NCI-H524 (cell line): ENCODE measurements at regions not wholly inside any gene's neighbourhood (a gene's known extent, or its start where the extent isn't known, plus 50 kb on each side); places are given as distances from the start of the nearest gene placed in this dataset.
A peak's percentile ranks its signal among the peaks of the same experiment; 100 is the strongest.
"Not testable (repeated sequence)": the region's sequence is repeated elsewhere in the genome, so short reads cannot be mapped to it uniquely, and the experiment has no call there.

ENCODE experiments used
- DNase-seq, 2 experiments: peaks; one replicate each; lab custom pipeline; 2025; lab: John Stamatoyannopoulos, UW

- no peak for DNase-seq
Observed at GRCh38 chr7:81478664-81479063, 291.2 kb downstream of the HGF start.

DNA sequence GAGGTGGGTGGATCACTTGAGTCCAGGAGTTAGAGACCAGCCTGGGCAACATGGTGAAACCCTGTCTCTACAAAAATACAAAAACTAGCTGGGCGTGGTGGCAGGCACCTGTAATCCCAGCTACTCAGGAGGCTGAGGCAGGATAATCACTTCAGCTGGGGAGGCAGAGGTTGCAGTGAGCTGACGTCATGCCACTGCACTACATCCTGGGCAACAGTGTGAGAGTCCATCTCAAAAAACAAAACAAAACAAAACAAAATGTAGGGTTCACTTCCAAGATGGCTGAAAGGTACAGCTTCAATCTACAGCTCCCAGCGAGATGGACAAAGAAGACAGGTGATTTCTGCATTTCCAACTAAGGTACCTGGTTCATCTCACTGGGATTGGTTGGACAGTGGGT is 291.6 kb downstream of the HGF start:
- not testable (repeated sequence) for DNase-seq

GRCh38 chr7:81473236-81473635 is 296.6 kb downstream of the HGF start:
- DNase-seq: no peak

DNA sequence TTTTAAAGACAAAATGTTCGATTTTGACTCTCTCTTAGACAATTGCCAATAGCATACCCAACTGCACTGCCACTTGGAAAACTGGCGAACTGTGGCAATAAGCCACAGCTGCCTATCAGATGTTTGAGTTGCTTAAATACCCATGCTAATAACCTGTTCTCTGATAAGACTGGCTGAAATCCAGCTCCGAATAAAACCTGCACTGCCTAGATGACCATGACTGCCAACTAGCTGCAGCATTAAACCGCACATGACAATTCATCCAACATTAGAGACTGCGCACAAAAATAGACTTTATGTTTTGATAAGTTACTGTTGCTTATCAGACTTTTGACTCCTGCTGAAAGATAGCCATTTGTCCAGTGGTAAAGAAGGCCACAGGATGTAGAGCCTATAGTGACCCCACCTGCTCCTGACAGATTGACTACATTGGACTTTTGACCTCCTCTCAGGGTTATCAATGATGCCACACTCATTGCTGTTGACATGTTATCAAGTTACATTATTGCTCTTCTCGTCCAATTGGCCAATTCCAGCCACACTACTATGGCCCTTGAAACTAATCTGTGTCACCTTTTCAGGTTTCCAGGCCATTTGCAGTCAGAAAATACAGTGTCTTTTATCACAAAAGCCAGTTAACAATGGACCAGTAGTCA is 299.0 kb downstream of the HGF start:
- DNase-seq: no peak

DNA sequence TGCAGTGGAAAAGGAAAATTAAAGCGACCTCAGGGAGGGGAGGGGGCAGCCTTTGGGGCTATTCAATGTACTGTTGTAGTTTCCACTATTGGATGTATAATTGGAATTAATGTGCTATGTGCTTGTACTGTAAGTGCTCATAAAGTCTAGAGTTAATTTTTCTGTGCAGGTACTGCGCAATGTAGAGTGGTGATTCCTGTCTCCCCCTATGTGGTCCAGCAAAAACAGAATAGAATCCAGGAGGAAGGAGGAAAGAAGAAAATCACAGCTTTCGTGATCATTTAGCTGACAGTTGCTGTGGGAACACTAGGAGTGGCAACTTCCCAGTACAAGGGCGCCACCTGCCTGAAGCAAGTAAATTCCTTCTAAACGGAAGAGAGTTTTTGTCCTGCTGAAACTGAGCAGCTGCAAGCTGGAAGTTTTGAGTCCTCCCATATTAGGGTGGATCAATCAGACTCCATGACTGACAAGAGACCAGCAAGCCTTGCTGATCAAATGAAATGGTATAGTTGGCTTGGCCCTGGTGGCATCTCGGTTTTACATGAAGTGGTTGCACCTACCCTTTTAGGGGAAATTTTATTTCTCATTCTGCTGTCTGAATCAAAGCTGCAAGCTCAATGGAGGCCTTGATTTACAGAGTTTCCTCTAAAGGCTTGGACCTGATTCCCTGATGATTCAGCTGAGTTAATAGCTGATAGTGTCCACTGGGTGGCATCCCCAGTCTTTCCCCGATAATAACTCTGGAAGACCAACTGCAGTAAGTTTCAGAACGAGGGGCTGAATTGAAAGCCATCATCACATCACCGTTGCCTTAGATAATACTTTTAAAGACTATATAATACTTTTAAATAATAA is 299.8 kb downstream of the HGF start:
- peak in 1 of 2 experiments; percentile 67 for DNase-seq

DNA sequence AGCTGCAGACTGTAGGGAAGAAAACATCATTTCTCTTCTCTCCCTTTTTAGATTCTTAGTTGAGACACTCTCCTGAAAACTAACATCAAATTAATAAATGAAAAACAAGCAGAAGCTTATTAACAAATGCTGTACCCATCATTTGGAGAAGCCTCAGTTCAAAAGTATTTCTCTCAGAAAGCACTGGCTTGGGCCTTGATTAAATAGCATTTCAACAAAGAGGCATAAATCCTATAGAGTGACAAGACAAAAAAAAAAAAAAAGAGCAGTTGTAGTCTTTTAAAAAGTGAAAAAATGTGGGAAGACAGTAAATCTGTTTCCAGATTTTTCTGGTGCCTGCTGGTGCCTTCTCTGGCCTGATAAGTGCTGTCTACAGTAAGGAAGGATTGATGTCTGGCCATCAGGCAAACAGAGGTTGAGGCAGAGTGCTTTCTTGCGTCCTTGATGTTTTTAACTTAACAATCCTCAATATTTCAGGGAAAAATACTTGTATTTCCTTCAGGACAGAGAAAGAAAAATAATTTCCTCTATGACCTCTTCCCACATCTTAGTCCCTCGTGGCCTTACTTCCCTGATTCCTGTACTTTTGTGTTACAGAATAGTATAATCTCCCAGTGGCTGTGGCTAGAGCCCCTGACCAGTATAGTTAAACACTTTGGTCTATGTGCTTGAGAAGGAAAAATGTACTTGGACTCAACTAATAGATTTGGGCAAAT is 300.5 kb downstream of the HGF start:
- DNase-seq: no peak

GRCh38 chr7:81468526-81468925 is 301.3 kb downstream of the HGF start:
- DNase-seq: no peak

GRCh38 chr7:81467964-81468363 is 301.9 kb downstream of the HGF start:
- no peak for DNase-seq

DNA sequence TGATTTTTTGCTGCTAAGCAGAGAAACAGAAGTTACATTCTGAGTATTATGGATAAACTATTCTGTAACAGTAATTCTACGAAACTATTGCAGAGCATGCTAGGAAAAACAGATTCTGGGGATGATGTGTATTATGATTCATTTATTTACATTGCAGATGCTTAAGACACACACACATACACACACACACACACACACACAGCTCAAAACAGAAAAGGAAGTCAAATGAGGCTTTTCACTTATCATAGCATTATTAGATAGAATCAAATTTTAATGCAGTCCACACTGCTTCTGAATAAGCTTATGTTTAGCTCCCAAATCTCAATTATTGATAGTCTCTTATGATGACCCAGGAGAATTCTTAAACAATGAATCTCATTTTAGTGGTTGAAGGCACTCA is 307.2 kb downstream of the HGF start:
- no peak for DNase-seq

DNA sequence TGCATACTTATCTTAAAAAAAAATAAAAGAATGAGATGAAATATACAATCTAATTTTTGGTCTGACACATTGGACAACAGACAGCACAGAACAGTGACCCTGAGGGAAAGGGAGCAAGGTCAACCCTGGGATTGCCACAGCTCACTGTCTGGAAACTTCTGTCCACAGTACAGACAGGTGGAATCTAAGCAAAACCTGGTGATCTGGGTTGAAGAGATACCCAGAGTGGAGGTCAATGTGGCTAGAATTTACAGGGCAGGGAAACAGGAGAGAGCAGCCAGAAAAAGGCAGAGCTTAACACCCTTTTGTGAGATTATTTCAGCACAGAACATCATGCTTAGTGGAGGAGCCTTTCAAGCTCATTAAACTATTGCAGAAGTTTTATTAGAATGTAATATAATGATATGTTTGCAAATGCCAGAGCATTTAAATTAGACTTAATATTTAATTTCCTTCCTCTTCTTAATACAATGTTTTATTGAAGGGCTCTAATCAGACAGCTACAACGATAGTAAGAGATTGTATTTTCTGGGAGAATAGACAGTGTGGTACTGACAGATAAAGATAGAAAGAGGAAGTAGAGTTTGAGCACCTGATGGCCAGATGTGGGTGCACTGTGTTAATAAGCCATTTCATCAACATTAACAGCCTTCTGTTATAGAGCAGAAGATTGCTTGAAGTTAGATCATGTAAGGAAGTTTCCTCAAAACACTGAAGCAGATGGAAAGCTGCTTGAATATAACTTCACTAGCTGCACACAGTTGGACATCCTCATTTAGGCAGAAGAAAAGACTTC is 309.4 kb downstream of the HGF start:
- DNase-seq: peak in 1 of 2 experiments; percentile 25

DNA sequence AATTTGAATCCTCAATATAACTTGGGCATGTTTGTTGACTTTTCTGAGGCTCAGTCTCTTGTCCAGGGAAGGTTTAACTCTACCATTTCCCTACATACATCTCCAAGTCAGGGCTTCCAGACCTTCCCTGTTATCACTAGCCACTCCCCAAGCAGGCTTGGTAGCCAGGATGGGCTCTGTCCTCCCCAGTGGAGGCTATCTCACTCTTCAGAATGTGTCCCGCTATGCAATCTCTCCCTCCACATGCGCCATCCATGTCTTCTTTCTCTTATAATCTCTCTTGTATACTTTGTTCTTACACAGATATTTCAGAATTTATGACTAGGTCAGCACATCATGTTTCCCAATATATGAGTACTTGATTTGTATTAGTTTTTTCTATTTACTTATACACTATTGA is 310.4 kb downstream of the HGF start:
- no peak for DNase-seq

- DNase-seq: peak; percentile 32 to 58
Observed at GRCh38 chr7:81457852-81458522, 311.9 kb downstream of the HGF start.

- not testable (repeated sequence) for DNase-seq
Observed at GRCh38 chr7:81453770-81454169, 316.1 kb downstream of the HGF start.

- DNase-seq: no peak
Observed at GRCh38 chr7:81449105-81449504, 320.7 kb downstream of the HGF start.

DNA sequence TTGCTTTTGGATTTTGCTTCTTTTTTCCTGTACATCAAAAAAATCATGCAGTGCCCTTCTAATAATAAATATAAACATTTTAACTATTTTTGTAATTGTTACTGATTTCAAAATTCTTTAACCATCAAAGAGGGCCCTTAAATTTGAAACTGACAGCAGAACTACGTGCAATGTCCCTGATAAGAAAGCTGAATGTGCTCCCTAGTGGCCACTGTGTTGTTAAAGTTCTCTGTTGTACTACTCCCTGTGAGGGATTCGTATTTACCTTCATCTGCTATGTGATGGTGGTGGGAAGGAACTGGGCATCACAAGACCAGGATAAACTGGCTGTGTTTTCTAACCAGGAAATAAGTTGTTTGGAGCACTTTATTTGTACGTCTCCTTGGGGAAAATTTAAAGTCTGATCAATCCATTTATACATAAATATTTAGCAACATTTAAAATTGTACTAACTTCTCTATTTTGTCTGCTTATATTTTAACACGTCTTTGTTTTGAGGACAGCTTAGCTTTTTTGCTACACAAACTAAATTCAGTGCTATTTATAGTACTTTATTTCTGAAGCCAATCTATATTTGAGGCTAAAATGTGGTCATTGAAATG is 322.4 kb downstream of the HGF start:
- peak; percentile 23 to 58 for DNase-seq

DNA sequence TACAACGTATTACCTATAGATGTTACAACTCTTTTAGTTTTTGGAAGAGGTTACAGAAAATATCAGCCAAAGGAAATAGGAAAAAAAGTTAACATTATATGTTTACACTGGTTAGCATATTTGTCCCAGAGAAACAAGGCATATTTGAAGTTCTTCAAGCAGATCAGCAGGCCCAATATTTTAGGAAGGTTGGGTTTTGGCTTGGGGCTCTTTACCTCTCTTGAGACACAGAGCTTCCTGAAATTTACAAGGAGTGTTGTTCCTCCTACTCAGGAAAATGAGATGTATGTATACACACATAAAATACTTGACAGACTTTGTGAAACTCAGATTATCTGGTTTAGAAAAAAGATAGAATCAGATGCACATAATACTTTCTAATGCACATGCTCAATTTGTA is 323.6 kb downstream of the HGF start:
- no peak for DNase-seq

GRCh38 chr7:81445462-81445861 is 324.4 kb downstream of the HGF start:
- DNase-seq: no peak

GRCh38 chr7:81441750-81442149 is 328.1 kb downstream of the HGF start:
- no peak for DNase-seq

DNA sequence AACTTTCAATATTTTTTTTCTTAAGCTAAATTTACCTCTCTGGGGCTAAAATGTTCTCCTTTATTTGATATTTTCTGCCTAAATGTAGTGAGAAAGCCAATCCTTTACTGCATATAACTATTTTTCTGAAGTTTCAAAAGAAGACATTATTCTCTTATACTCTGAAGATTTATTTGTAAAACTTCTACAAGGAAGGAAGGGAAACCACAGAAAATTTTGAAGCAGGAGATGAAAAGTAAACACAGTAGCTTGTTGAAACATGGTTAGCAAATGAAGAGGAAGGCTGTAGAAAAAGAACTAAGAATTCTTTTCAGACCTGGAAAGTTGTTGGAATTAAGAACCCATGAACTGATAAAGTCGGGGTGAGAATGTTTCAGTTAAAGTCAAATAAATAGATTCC is 330.3 kb downstream of the HGF start:
- DNase-seq: no peak

GRCh38 chr7:81437160-81437559 is 332.7 kb downstream of the HGF start:
- DNase-seq: not testable (repeated sequence)
